ENCODE measurements at regions not wholly inside any gene's neighbourhood (a gene's known extent, or its start where the extent isn't known, plus 50 kb on each side); places are given as distances from the start of the nearest gene placed in this dataset.

DNA sequence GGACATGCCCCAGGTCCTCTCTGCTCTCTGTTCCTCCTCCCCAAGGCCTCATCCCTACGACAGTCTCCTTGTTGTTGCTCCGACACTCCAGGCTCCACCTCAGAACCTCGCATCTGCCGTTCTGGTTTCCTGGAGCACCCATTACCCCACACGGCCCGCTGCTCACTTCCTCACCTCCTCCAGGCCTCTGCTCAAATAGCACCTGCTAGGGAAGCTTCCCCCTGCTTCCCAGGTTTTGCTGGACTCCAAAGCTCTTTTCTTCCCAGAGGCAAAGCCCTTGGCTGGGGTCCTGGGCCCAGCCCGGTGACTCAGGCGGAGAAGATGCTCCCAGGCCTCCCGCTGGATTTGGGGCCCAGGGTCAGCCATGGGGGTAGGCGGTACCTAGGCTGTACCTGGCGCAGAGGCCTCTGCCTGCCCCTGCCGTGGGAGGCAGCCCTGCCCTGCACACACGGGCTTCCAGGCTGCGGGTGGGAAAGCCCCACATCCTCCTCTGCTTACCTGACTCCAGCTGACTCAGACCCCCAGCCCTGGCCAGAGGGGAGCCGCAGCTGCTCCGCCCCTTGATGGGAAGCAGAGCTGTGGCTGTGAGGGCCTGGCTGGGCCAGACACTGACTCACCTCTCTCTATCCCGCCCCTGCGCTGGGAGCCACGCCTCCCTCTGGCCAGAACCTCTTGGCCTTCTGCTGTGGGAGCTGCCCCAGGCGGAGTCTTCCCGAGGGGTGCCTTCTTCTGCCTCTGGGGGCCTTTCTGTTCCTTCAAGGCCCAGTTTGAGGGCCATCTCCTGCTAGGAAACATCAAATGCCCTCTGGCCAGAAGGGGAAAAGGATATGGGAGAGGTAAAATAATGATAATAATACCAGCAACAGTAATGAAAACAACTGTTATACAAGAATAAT is 130.5 kb downstream of the CEBPB start:
- no peak for TF ChIP-seq POLR2A (IDR thresholded peaks at IDR 0.05; ENCODE audit: low read depth, low read length)
- no peak for TF ChIP-seq POU2F2 (IDR thresholded peaks at IDR 0.05; ENCODE audit: low read depth, low read length)
- TF ChIP-seq POLR2AphosphoS5 (IDR thresholded peaks at IDR 0.05; ENCODE audit: low read depth, low read length): no peak
- TF ChIP-seq TAF1 (IDR thresholded peaks at IDR 0.05; ENCODE audit: low read depth, low read length): no peak
- TF ChIP-seq SPI1 (IDR thresholded peaks at IDR 0.05; ENCODE audit: low read depth, low read length): no peak
